A673 (cell line): ENCODE measurements at regions not wholly inside any gene's neighbourhood (a gene's known extent, or its start where the extent isn't known, plus 50 kb on each side); places are given as distances from the start of the nearest gene placed in this dataset.

Experiments
- BruUV-seq: library from RNA; stranded (reverse); fragments of 400-500 nt; replicated peaks from 2 replicates; lab custom pipeline; 2021; lab: Mats Ljungman, UMichigan
- CTCF ChIA-PET: fragments of 300-600 bp; sonication (Branson Sonifier 250); formaldehyde crosslinking; loops from one replicate; lab custom pipeline; 2022; ENCODE audit warnings: antibody characterized with exemption; lab: Charles Lee
- POLR2A ChIA-PET: fragments of 300-600 bp; sonication (Branson Sonifier 250); formaldehyde crosslinking; loops from one replicate; lab custom pipeline; 2022; ENCODE audit warnings: antibody characterized with exemption; ENCODE audit not compliant: low non-redundant PET; lab: Charles Lee
- DNase-seq: peaks from one replicate; pipeline ENCODE4 v3.0.0-alpha.2; 2015; ENCODE audit warnings: low spot score
- H3K27ac ChIP-seq: fragments of 200-600 bp; sonication (generic); 2 replicates; pipeline ENCODE4 v1.5.1; 2016; ENCODE audit warnings: mixed run types, low read depth, mild to moderate bottlenecking, mixed read lengths, antibody characterized with exemption, low read length; ENCODE audit not compliant: poor library complexity, severe bottlenecking
- H3K27me3 ChIP-seq: fragments of 200-600 bp; sonication (generic); replicated peaks from 2 replicates; pipeline ENCODE4 v1.6.1; 2017; ENCODE audit warnings: mixed run types, low read depth, mild to moderate bottlenecking, mixed read lengths, antibody characterized with exemption, low read length; ENCODE audit not compliant: insufficient read depth, poor library complexity
- H3K36me3 ChIP-seq: fragments of 200-600 bp; sonication (generic); 2 replicates; pipeline ENCODE4 v1.6.1; 2016; ENCODE audit warnings: mixed run types, mild to moderate bottlenecking, mixed read lengths, antibody characterized with exemption, low read length; ENCODE audit not compliant: insufficient read depth, poor library complexity, severe bottlenecking
- H3K4me1 ChIP-seq: fragments of 200-600 bp; sonication (generic); 2 replicates; pipeline ENCODE4 v1.6.1; 2017; ENCODE audit warnings: mixed run types, mild to moderate bottlenecking, mixed read lengths, antibody characterized with exemption, low read length; ENCODE audit not compliant: insufficient read depth, poor library complexity, severe bottlenecking
- H3K4me3 ChIP-seq: fragments of 200-600 bp; sonication (generic); 2 replicates; pipeline ENCODE4 v1.5.1; 2016; ENCODE audit warnings: low read depth, mixed run types, mild to moderate bottlenecking, mixed read lengths, low read length; ENCODE audit not compliant: poor library complexity, severe bottlenecking
- H3K9me3 ChIP-seq: fragments of 200-600 bp; sonication (generic); 2 replicates; pipeline ENCODE4 v1.6.1; 2016; ENCODE audit warnings: mixed run types, low read depth, mild to moderate bottlenecking, mixed read lengths, antibody characterized with exemption, low read length; ENCODE audit not compliant: poor library complexity, severe bottlenecking
- EZH2 ChIP-seq: fragments of 200-600 bp; sonication (generic); IDR thresholded peaks from 2 replicates; pipeline ENCODE4 v1.6.1; 2017; ENCODE audit warnings: borderline replicate concordance, low read depth, mild to moderate bottlenecking, mixed read lengths, antibody characterized with exemption, low read length; ENCODE audit not compliant: poor library complexity, severe bottlenecking
- intact Hi-C: fragments of 100-400 bp; cut with micrococcal nuclease; formaldehyde crosslinking; loops from one replicate; pipeline ENCODE4 v1.10.0; 2022; ENCODE audit not compliant: unreplicated experiment
- TF ChIP-seq, protein P1 (sequence below): fragments of 300-800, 200-600 bp; sonication (generic); conservative IDR thresholded peaks from 2 replicates; pipeline ENCODE4 v1.5.1; 2017; ENCODE audit warnings: low read depth, mild to moderate bottlenecking, antibody characterized with exemption, low read length, moderate library complexity, mixed read lengths

DNA sequence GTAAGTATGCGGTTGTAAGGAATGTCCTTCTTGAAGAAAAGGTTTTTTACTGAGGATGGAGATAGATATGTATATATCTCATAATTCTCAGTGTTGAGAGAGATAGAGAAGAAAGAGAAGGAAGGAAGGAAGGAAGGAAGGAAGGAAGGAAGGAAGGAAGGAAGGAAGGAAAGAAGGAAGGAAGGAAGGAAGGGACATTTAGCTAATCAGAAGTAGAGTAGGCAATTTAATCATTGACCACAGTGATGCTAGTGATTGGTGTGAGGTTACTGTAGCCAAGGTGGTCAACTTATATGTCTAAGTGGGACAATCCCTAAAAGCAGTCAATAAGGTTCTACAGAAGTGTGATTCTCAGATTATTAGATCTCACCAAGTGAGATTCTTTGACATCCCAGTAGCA lies 751.8 kb upstream of the CBLB start:
- no TSS peak for BruUV-seq
- CTCF ChIA-PET, result no interaction called here

DNA sequence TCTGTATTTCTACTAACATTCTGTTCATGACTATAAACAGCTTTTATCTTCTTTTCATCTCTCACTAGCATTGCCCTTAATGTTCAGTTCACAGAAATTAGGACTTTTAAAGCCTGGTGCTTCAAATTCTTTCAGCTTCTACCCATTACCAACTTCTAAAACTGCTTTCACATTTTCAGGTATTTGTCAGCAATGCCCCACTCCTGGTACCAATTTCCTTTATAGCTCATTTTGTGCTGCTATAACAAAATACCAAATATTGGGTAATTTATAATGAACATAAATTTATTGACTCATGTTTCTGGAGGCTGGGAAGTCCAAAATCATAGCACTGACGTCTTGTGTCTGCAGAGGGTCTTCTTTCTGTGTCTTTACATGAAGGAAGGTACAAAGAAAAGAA lies 753.1 kb upstream of the CCDC54 start:
- no peak overlapping the region for H3K4me3 ChIP-seq
- no peak for DNase-seq
- H3K27ac ChIP-seq, result no peak overlapping the region

More for the DNA sequence above, 751.8 kb upstream of the CBLB start:
- intact Hi-C loops, result loop anchor here (1.0 to 2.0 kb wide), 4 partner anchors 97 to 498 kb away; no protein-coding TSS in a partner anchor
- Histone ChIP-seq H3K4me1 (peaks cover 13% of the 10 kb centered on the region), H3K4me3 (no peak overlapping the region), H3K27ac (peak overlapping the region; percentile 88), H3K27me3 (no peaks in the 10 kb centered on the region), H3K9me3 (peaks cover 29% of the 10 kb centered on the region), H3K36me3 (peaks cover 20% of the 10 kb centered on the region)
- POLR2A ChIA-PET, result interaction anchor here (0.6 kb wide), 3 partner anchors 9 to 498 kb away, joined by 6 to 8 read pairs (median 7); no protein-coding TSS in a partner anchor
- no peak for TF ChIP-seq EZH2
- TF ChIP-seq, protein P1, sequence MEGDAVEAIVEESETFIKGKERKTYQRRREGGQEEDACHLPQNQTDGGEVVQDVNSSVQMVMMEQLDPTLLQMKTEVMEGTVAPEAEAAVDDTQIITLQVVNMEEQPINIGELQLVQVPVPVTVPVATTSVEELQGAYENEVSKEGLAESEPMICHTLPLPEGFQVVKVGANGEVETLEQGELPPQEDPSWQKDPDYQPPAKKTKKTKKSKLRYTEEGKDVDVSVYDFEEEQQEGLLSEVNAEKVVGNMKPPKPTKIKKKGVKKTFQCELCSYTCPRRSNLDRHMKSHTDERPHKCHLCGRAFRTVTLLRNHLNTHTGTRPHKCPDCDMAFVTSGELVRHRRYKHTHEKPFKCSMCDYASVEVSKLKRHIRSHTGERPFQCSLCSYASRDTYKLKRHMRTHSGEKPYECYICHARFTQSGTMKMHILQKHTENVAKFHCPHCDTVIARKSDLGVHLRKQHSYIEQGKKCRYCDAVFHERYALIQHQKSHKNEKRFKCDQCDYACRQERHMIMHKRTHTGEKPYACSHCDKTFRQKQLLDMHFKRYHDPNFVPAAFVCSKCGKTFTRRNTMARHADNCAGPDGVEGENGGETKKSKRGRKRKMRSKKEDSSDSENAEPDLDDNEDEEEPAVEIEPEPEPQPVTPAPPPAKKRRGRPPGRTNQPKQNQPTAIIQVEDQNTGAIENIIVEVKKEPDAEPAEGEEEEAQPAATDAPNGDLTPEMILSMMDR, result no peak
- peak; percentile 83 for DNase-seq

DNA sequence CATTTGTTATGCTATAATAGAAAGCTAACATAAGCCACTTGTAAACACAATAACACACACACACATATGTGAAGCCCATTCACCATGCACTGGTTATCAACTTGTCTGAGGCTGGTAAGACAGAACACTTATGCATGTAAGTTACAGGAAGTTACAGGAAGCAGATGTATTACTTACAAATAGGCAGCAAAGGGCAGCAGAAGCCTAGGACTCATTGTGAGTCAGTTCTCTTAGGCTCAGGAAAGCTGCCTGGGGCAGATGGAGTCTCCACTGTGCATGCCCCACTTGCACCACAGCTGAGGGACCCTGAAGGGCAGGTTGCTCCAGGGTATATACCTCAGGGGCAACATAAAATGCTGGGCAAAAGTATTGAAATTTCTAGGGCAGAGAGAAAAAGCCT lies 748.8 kb upstream of the CCDC54 start:
- intact Hi-C loops, result no loop called here
- ChIA-PET CTCF (no interaction called here), POLR2A (no interaction called here)
- Histone ChIP-seq H3K9me3 (peaks cover 18% of the 10 kb centered on the region), H3K27ac (peak overlapping the region; percentile 90), H3K4me3 (no peak overlapping the region), H3K4me1 (peaks cover 44% of the 10 kb centered on the region), H3K36me3 (peaks cover 12% of the 10 kb centered on the region), H3K27me3 (no peaks in the 10 kb centered on the region)
- DNase-seq, result peak; percentile 60
- BruUV-seq, result no TSS peak
- TF ChIP-seq, protein P1, result no peak
- TF ChIP-seq EZH2, result no peak

More for the DNA sequence above, 753.1 kb upstream of the CCDC54 start:
- no TSS peak for BruUV-seq
- POLR2A ChIA-PET, result no interaction called here
- TF ChIP-seq, protein P1, result no peak
- TF ChIP-seq EZH2, result no peak
- CTCF ChIA-PET, result no interaction called here
- H3K27me3 ChIP-seq, result no peaks in the 10 kb centered on the region
- intact Hi-C loops, result no loop called here
- peaks cover 20% of the 10 kb centered on the region for H3K36me3 ChIP-seq
- peaks cover 22% of the 10 kb centered on the region for H3K4me1 ChIP-seq
- H3K9me3 ChIP-seq, result peaks cover 29% of the 10 kb centered on the region
